ENCODE measurements at regions not wholly inside any gene's neighbourhood (a gene's known extent, or its start where the extent isn't known, plus 50 kb on each side); places are given as distances from the start of the nearest gene placed in this dataset.

GRCh38 chr2:40038646-40039045, 259.6 kb upstream of the THUMPD2 start:
- Histone ChIP-seq H3K4me3 (no peak overlapping the region), H3K4me1 (peaks cover 0 to 20% (median 13%) of the 10 kb centered on the region in 4 donors), H3K27me3 (no peaks in the 10 kb centered on the region), H3K9me3 (peaks cover 0 to 7% (median 2%) of the 10 kb centered on the region in 4 donors), H3K36me3 (no peaks in the 10 kb centered on the region), H3K27ac (replicated peaks in 1 of 4) (no peak overlapping the region)
- TF ChIP-seq POLR2A (IDR thresholded peaks at IDR 0.05; ENCODE audit: low read depth) (no peak), CTCF (IDR thresholded peaks at IDR 0.05) (no peak), POLR2AphosphoS5 (IDR thresholded peaks at IDR 0.05) (no peak), EP300 (IDR thresholded peaks at IDR 0.05) (no peak)
- intact Hi-C loops (cut with DNase I) = no loop called here
- no peak for DNase-seq (ENCODE audit: extremely low spot score)
- 56% methylated on average over 4 of the region's 4 CpGs for WGBS

- Histone ChIP-seq H3K4me3 (no peak overlapping the region), H3K9me3 (peaks cover 0 to 7% (median 2%) of the 10 kb centered on the region in 4 donors), H3K36me3 (no peaks in the 10 kb centered on the region), H3K4me1 (peaks cover 0 to 20% (median 13%) of the 10 kb centered on the region in 4 donors), H3K27ac (replicated peaks in 1 of 4) (no peak overlapping the region), H3K27me3 (no peaks in the 10 kb centered on the region)
- no peak for DNase-seq (ENCODE audit: extremely low spot score)
- intact Hi-C loops (cut with DNase I) = no loop called here
- 76% methylated on average over 7 of the region's 7 CpGs for WGBS
- no peak for TF ChIP-seq POLR2A (IDR thresholded peaks at IDR 0.05; ENCODE audit: low read depth)
- no peak for TF ChIP-seq EP300 (IDR thresholded peaks at IDR 0.05)
- TF ChIP-seq CTCF (IDR thresholded peaks at IDR 0.05) = no peak
- no peak for TF ChIP-seq POLR2AphosphoS5 (IDR thresholded peaks at IDR 0.05)
Observed at GRCh38 chr2:40037303-40037702, 258.2 kb upstream of the THUMPD2 start.

- DNase-seq (ENCODE audit: extremely low spot score) = no peak
- Histone ChIP-seq H3K36me3 (no peaks in the 10 kb centered on the region), H3K27ac (replicated peaks in 1 of 4) (no peak overlapping the region), H3K4me3 (no peak overlapping the region), H3K4me1 (peaks cover 0 to 15% (median 11%) of the 10 kb centered on the region in 4 donors), H3K27me3 (no peaks in the 10 kb centered on the region), H3K9me3 (peaks cover 0 to 7% (median 2%) of the 10 kb centered on the region in 4 donors)
- intact Hi-C loops (cut with DNase I) = no loop called here
- 78% methylated on average over 2 of the region's 2 CpGs for WGBS
- TF ChIP-seq POLR2A (IDR thresholded peaks at IDR 0.05; ENCODE audit: low read depth) (no peak), EP300 (IDR thresholded peaks at IDR 0.05) (no peak), POLR2AphosphoS5 (IDR thresholded peaks at IDR 0.05) (no peak), CTCF (IDR thresholded peaks at IDR 0.05) (no peak)
Observed at GRCh38 chr2:40036241-40036640, 257.2 kb upstream of the THUMPD2 start.

- Histone ChIP-seq H3K4me3 (no peak overlapping the region), H3K4me1 (peaks cover 0 to 14% (median 10%) of the 10 kb centered on the region in 4 donors), H3K36me3 (no peaks in the 10 kb centered on the region), H3K27me3 (no peaks in the 10 kb centered on the region), H3K9me3 (peaks cover 0 to 7% (median 2%) of the 10 kb centered on the region in 4 donors), H3K27ac (replicated peaks in 1 of 4) (no peak overlapping the region)
- no peak for DNase-seq (ENCODE audit: extremely low spot score)
- TF ChIP-seq EP300 (IDR thresholded peaks at IDR 0.05) (no peak), POLR2AphosphoS5 (IDR thresholded peaks at IDR 0.05) (no peak), CTCF (IDR thresholded peaks at IDR 0.05) (no peak), POLR2A (IDR thresholded peaks at IDR 0.05; ENCODE audit: low read depth) (no peak)
- intact Hi-C loops (cut with DNase I) = no loop called here
Observed at GRCh38 chr2:40034801-40035200, 255.7 kb upstream of the THUMPD2 start.

- peaks cover 0 to 10% (median 9%) of the 10 kb centered on the region in 4 donors for H3K4me1 ChIP-seq
- WGBS = 83% methylated on average over 3 of the region's 3 CpGs
- no peak overlapping the region for H3K27ac ChIP-seq (replicated peaks in 1 of 4)
- peaks cover 0 to 7% (median 2%) of the 10 kb centered on the region in 4 donors for H3K9me3 ChIP-seq
- TF ChIP-seq POLR2A (IDR thresholded peaks at IDR 0.05; ENCODE audit: low read depth) = no peak
- TF ChIP-seq POLR2AphosphoS5 (IDR thresholded peaks at IDR 0.05) = no peak
- TF ChIP-seq CTCF (IDR thresholded peaks at IDR 0.05) = no peak
- TF ChIP-seq EP300 (IDR thresholded peaks at IDR 0.05) = no peak
- H3K4me3 ChIP-seq = no peak overlapping the region
- no peak for DNase-seq (ENCODE audit: extremely low spot score)
- H3K36me3 ChIP-seq = no peaks in the 10 kb centered on the region
- intact Hi-C loops (cut with DNase I) = no loop called here
- H3K27me3 ChIP-seq = no peaks in the 10 kb centered on the region
Observed at GRCh38 chr2:40034198-40034597, 255.1 kb upstream of the THUMPD2 start.

Measured in esophagus muscularis mucosa (tissue), 4 donors.